Mesendoderm (in vitro differentiated cells): ENCODE measurements at regions not wholly inside any gene's neighbourhood (a gene's known extent, or its start where the extent isn't known, plus 50 kb on each side); places are given as distances from the start of the nearest gene placed in this dataset.

ENCODE experiments used
- DNase-seq: peaks from one replicate; pipeline ENCODE4 v3.0.0; 2013
- H2AK5ac ChIP-seq: 2 replicates; pipeline ENCODE4 v1.6.1; 2013; ENCODE audit warnings: low read length, inconsistent platforms
- H2BK120ac ChIP-seq: 2 replicates; pipeline ENCODE4 v1.6.1; 2013; ENCODE audit warnings: low read depth, mild to moderate bottlenecking, low read length, moderate library complexity, mixed read lengths
- H2BK15ac ChIP-seq: replicated peaks from 2 replicates; pipeline ENCODE4 v1.6.1; 2013; ENCODE audit warnings: low read depth, mild to moderate bottlenecking, moderate library complexity
- H2BK5ac ChIP-seq: 2 replicates; pipeline ENCODE4 v1.6.1; 2013; ENCODE audit warnings: low read length, inconsistent platforms
- H3K18ac ChIP-seq: 2 replicates; pipeline ENCODE4 v1.6.1; 2013; ENCODE audit warnings: mild to moderate bottlenecking, low read length, mixed read lengths
- H3K23ac ChIP-seq: one replicate; pipeline ENCODE4 v1.6.1; 2013; ENCODE audit warnings: low read length
- H3K27ac ChIP-seq: 2 replicates; pipeline ENCODE4 v1.5.1; 2013; ENCODE audit warnings: low read depth, mild to moderate bottlenecking, inconsistent platforms, low read length, moderate library complexity
- H3K27me3 ChIP-seq: 2 replicates; pipeline ENCODE4 v1.6.1; 2013; ENCODE audit warnings: low read length, control low read depth, mild to moderate bottlenecking, inconsistent platforms; ENCODE audit not compliant: insufficient read depth, poor library complexity
- H3K36me3 ChIP-seq: 2 replicates; pipeline ENCODE4 v1.6.1; 2013; ENCODE audit warnings: low read length, inconsistent platforms; ENCODE audit not compliant: control insufficient read depth, insufficient read depth
- H3K4ac ChIP-seq: one replicate; pipeline ENCODE4 v1.6.1; 2013; ENCODE audit warnings: low read depth, mild to moderate bottlenecking, low read length, moderate library complexity
- H3K4me1 ChIP-seq: 2 replicates; pipeline ENCODE4 v1.6.1; 2013; ENCODE audit warnings: low read depth, low read length, inconsistent platforms; ENCODE audit not compliant: control insufficient read depth
- H3K4me2 ChIP-seq: 2 replicates; pipeline ENCODE4 v1.6.1; 2013; ENCODE audit warnings: low read length
- H3K4me3 ChIP-seq: 2 replicates; pipeline ENCODE4 v1.5.1; 2013; ENCODE audit warnings: mild to moderate bottlenecking, low read length
- H3K56ac ChIP-seq: one replicate; pipeline ENCODE4 v1.6.1; 2013; ENCODE audit warnings: low read length
- H3K79me1 ChIP-seq: 2 replicates; pipeline ENCODE4 v1.6.1; 2013; ENCODE audit warnings: low read length, inconsistent platforms
- H3K79me2 ChIP-seq: 2 replicates; pipeline ENCODE4 v1.6.1; 2013; ENCODE audit warnings: mild to moderate bottlenecking, low read length; ENCODE audit not compliant: control insufficient read depth, insufficient read depth
- H3K9ac ChIP-seq: 2 replicates; pipeline ENCODE4 v1.6.1; 2013; ENCODE audit warnings: low read length, inconsistent platforms
- H4K5ac ChIP-seq: one replicate; pipeline ENCODE4 v1.6.1; 2013; ENCODE audit warnings: low read length
- H4K8ac ChIP-seq: one replicate; pipeline ENCODE4 v1.6.1; 2013; ENCODE audit warnings: low read depth, mild to moderate bottlenecking, control low read depth, low read length, moderate library complexity
- WGBS: extraction: QIAGEN DNeasy Blood & Tissue Kit; methylation state at CpG from one replicate; pipeline ENCODE4 v1.1.7; 2013; ENCODE audit warnings: low lambda C conversion rate, missing lambda C conversion rate; ENCODE audit not compliant: insufficient coverage; ENCODE audit errors: extremely low coverage; 5-methylcytosine and 5-hydroxymethylcytosine counted together

DNA sequence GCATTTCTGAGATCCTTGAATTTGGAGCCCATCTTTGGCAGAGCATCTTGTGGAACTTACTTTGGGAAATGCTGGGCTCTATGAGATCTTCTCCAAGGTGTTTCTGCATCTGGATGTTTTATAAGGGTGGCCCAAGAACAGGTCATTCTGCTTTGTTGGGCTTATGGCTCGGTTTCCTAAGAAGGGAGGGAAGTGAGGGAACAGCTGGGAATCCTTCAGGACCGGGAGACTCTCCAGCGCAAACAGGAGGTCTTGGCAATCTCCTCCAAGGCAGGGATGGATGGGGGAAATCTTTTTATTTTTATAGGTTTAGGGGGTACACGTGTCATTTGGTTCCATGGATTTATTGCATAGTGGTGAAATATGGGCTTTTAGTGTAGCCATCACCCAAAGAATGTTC lies 54.7 kb downstream of the IRX3 start:
- Histone ChIP-seq H2AK5ac (no peak overlapping the region), H3K4me2 (no peak overlapping the region), H2BK5ac (no peak overlapping the region), H3K79me2 (no peaks in the 10 kb centered on the region), H2BK15ac (no peak overlapping the region), H3K27ac (no peak overlapping the region), H3K4me3 (no peak overlapping the region), H3K4me1 (no peaks in the 10 kb centered on the region), H3K27me3 (no peaks in the 10 kb centered on the region), H3K23ac (no peak overlapping the region), H3K18ac (no peak overlapping the region), H4K5ac (no peak overlapping the region), H2BK120ac (no peak overlapping the region), H3K36me3 (no peaks in the 10 kb centered on the region), H3K56ac (no peak overlapping the region), H3K79me1 (no peaks in the 10 kb centered on the region), H3K4ac (no peak overlapping the region), H4K8ac (no peak overlapping the region), H3K9ac (no peak overlapping the region)
- no CpG with 5 or more reads among the region's 4 CpGs for WGBS
- DNase-seq, result no peak

DNA sequence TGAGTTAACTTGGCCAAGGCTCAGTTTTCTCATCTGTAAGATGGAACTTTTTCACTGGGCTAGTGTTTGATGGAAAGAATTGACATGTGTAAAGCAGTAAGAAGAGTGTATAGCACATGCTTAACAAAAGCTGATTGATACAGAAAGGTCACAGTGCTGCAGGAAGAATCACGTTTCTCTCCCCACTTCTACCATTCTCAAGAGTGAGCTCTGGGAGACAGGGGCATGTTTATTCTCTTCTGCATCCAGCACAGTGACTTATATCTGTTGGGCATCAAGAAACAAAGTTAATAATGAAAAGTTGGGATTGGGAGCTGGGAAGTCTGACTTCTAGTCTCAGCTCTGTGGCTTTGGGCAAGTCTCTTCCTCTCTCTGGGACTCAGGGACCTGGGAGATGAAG lies 55.3 kb downstream of the IRX3 start:
- Histone ChIP-seq H4K5ac (no peak overlapping the region), H3K4me1 (no peaks in the 10 kb centered on the region), H3K27ac (no peak overlapping the region), H3K56ac (no peak overlapping the region), H3K4me3 (no peak overlapping the region), H4K8ac (no peak overlapping the region), H2BK5ac (no peak overlapping the region), H2BK120ac (no peak overlapping the region), H3K36me3 (no peaks in the 10 kb centered on the region), H3K4me2 (no peak overlapping the region), H3K4ac (no peak overlapping the region), H3K79me2 (no peaks in the 10 kb centered on the region), H3K23ac (no peak overlapping the region), H2BK15ac (no peak overlapping the region), H3K79me1 (no peaks in the 10 kb centered on the region), H3K18ac (no peak overlapping the region), H3K27me3 (no peaks in the 10 kb centered on the region), H3K9ac (no peak overlapping the region), H2AK5ac (no peak overlapping the region)
- no CpG with 5 or more reads among the region's 1 CpG for WGBS
- DNase-seq, result no peak

DNA sequence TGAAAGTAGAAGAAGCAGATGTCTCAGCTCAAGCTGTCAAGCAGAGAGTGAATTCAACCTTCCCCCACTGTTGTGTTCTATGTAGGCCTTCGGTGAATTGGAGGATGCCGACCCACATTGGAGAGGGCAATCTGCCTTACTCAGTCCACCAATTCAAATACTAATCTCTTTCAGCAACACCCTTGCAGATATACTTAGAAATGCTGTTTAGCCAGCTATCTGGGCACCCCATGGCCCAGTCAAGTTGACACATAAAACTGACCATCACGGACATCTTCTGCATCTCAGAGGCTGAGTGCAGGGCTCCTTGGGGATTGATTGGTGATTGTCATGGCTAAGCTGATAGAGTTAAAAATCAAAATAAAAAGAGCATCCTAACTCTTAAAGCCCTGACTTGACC lies 58.3 kb downstream of the IRX3 start:
- Histone ChIP-seq H3K36me3 (no peaks in the 10 kb centered on the region), H3K79me2 (no peaks in the 10 kb centered on the region), H3K4me3 (no peak overlapping the region), H2BK15ac (no peak overlapping the region), H3K4ac (no peak overlapping the region), H3K4me1 (no peaks in the 10 kb centered on the region), H3K23ac (no peak overlapping the region), H2AK5ac (no peak overlapping the region), H3K4me2 (no peak overlapping the region), H2BK5ac (no peak overlapping the region), H2BK120ac (no peak overlapping the region), H4K8ac (no peak overlapping the region), H4K5ac (no peak overlapping the region), H3K18ac (no peak overlapping the region), H3K9ac (no peak overlapping the region), H3K27ac (no peak overlapping the region), H3K79me1 (no peaks in the 10 kb centered on the region), H3K27me3 (no peaks in the 10 kb centered on the region), H3K56ac (no peak overlapping the region)
- no CpG with 5 or more reads among the region's 3 CpGs for WGBS
- no peak for DNase-seq

DNA sequence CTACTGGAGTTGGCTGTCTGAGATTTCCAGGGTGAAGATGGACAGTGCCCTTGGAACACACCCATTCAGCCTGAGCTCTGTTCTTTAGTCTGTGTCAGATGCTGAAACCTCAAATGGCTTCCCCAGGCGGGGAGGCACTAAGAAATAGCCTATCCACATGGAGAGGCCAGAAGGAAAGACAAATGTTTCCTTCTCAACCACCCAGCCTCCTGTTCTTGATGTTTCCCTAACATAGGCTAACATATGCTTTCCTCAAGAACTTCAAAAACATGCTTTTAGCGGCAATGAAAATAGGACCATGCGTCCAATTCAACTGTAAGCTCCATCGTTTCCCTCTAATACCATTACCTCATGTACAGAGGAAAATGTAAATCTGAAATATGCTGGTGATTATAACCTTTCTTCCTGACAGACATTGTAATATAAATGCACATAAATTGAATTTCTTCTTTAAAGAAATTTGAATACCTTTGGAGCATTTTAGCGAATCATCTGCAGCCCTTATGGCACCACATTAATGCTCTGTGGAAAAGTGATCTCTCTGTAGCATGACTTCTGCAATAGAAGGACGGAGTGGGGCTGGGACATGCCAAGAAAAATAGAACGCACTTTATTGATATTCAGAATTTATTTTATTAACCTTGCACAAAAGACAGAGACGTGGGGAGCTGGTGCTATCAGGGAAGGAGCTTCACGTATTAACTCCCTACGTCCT lies 60.1 kb downstream of the IRX3 start:
- Histone ChIP-seq H4K8ac (no peak overlapping the region), H3K27ac (no peak overlapping the region)

DNA sequence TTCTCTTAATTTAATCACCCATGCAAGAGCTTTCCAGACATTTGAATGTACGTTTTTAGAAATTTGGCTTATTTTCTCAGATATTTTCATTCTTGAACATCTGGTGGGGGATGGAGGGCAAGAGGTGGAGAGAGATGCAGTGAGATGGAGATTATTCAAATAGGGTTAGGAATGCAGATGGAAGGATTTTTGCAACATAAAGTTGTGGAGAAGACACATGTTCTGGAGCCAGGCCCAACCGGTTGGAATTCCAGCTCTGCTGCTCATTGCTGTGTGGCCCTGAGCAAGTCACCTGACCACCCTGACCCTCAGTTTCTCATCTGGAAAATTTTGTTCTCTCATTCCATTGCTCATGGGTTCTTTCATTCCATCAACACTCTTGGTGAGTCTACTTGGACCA lies 66.9 kb downstream of the IRX3 start:
- H3K4me3 ChIP-seq, result no peak overlapping the region
- no peak overlapping the region for H2AK5ac ChIP-seq
- H3K18ac ChIP-seq, result no peak overlapping the region
- no peaks in the 10 kb centered on the region for H3K79me1 ChIP-seq
- no peak overlapping the region for H4K5ac ChIP-seq
- no peak overlapping the region for H4K8ac ChIP-seq
- H2BK120ac ChIP-seq, result no peak overlapping the region
- H3K27me3 ChIP-seq, result no peaks in the 10 kb centered on the region
- no peak overlapping the region for H3K9ac ChIP-seq
- DNase-seq, result no peak
- no peak overlapping the region for H3K4me2 ChIP-seq
- H3K79me2 ChIP-seq, result no peaks in the 10 kb centered on the region
- no peaks in the 10 kb centered on the region for H3K36me3 ChIP-seq
- no peak overlapping the region for H3K56ac ChIP-seq
- no peak overlapping the region for H3K27ac ChIP-seq
- WGBS, result no CpG with 5 or more reads among the region's 2 CpGs
- H2BK15ac ChIP-seq, result no peak overlapping the region
- no peak overlapping the region for H3K23ac ChIP-seq
- no peak overlapping the region for H3K4ac ChIP-seq
- no peaks in the 10 kb centered on the region for H3K4me1 ChIP-seq
- H2BK5ac ChIP-seq, result no peak overlapping the region

More for the DNA sequence above, 60.1 kb downstream of the IRX3 start:
- WGBS, result no CpG with 5 or more reads among the region's 10 CpGs
- H3K4ac ChIP-seq, result no peak overlapping the region
- H2BK15ac ChIP-seq, result no peak overlapping the region
- no peak overlapping the region for H2AK5ac ChIP-seq
- H3K36me3 ChIP-seq, result no peaks in the 10 kb centered on the region
- H3K56ac ChIP-seq, result no peak overlapping the region
- H3K4me1 ChIP-seq, result no peaks in the 10 kb centered on the region
- no peak overlapping the region for H3K18ac ChIP-seq
- no peaks in the 10 kb centered on the region for H3K79me1 ChIP-seq
- DNase-seq, result no peak
- H2BK120ac ChIP-seq, result no peak overlapping the region
- no peak overlapping the region for H3K4me2 ChIP-seq
- no peaks in the 10 kb centered on the region for H3K27me3 ChIP-seq
- no peak overlapping the region for H2BK5ac ChIP-seq
- H3K4me3 ChIP-seq, result no peak overlapping the region
- H4K5ac ChIP-seq, result no peak overlapping the region
- H3K9ac ChIP-seq, result no peak overlapping the region
- no peak overlapping the region for H3K23ac ChIP-seq
- no peaks in the 10 kb centered on the region for H3K79me2 ChIP-seq

DNA sequence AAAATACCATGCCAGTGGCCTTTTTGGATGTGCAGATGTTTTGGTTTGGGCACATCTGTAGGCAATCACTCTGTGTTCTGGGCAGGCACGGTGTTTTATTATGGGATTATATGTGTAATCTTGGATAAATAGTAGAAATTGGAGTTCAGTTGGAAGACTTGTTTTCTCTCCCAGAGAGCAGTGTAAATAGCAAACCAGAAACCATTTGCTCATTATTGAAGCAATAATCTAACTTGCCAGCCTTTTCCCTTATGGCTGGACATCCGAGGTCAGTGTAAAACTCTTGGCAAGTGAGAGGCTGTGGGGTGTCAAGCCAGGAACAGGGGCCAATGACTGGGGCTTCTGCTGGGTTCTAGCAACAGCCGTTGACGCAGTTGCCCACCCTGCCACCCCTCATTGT lies 69.9 kb downstream of the IRX3 start:
- Histone ChIP-seq H3K23ac (no peak overlapping the region), H3K79me2 (no peaks in the 10 kb centered on the region), H3K4me1 (no peaks in the 10 kb centered on the region), H2BK15ac (no peak overlapping the region), H3K56ac (no peak overlapping the region), H3K9ac (no peak overlapping the region), H3K27ac (no peak overlapping the region), H4K8ac (no peak overlapping the region), H3K36me3 (no peaks in the 10 kb centered on the region), H3K18ac (no peak overlapping the region), H2AK5ac (no peak overlapping the region), H3K4me3 (no peak overlapping the region), H4K5ac (no peak overlapping the region), H3K79me1 (no peaks in the 10 kb centered on the region), H2BK5ac (no peak overlapping the region), H2BK120ac (no peak overlapping the region), H3K27me3 (no peaks in the 10 kb centered on the region), H3K4me2 (no peak overlapping the region), H3K4ac (no peak overlapping the region)
- no CpG with 5 or more reads among the region's 4 CpGs for WGBS
- DNase-seq, result no peak
